Aorta (tissue), 5 donors: ENCODE measurements at regions not wholly inside any gene's neighbourhood (a gene's known extent, or its start where the extent isn't known, plus 50 kb on each side); places are given as distances from the start of the nearest gene placed in this dataset.

Experiments
- ATAC-seq: fragments of 200-7000 bp; cut with Tn5 transposase; one replicate; pipeline ENCODE4 v1.9.1; 2022; ENCODE audit warnings: moderate library complexity; ENCODE audit not compliant: low FRiP score
- DNase-seq, 2 donors: peaks; one replicate each; pipeline ENCODE4 v3.0.0-alpha.2; 2020
- H3K27ac ChIP-seq, 2 donors: one replicate each; pipeline ENCODE4 v1.5.1; 2013; ENCODE audit warnings: low read length in 2 of 2, mild to moderate bottlenecking in 2 of 2, moderate library complexity in 2 of 2, control low read depth in 1 of 2, inconsistent platforms in 1 of 2, low read depth in 1 of 2
- H3K27me3 ChIP-seq, 2 donors: one replicate each; pipeline ENCODE4 v1.6.1; 2013; ENCODE audit warnings: control low read depth in 1 of 2, low read length in 1 of 2, mild to moderate bottlenecking in 1 of 2, moderate library complexity in 1 of 2; ENCODE audit not compliant: insufficient read depth in 2 of 2, control insufficient read depth in 1 of 2
- H3K36me3 ChIP-seq, 2 donors: one replicate each; pipeline ENCODE4 v1.6.1; 2013; ENCODE audit warnings: control low read depth in 1 of 2, low read length in 1 of 2, mild to moderate bottlenecking in 1 of 2; ENCODE audit not compliant: insufficient read depth in 2 of 2, control insufficient read depth in 1 of 2
- H3K4me1 ChIP-seq, 2 donors: one replicate each; pipeline ENCODE4 v1.6.1; 2013; ENCODE audit warnings: low read length in 2 of 2, control low read depth in 1 of 2, mild to moderate bottlenecking in 1 of 2, moderate library complexity in 1 of 2; ENCODE audit not compliant: insufficient read depth in 2 of 2, control insufficient read depth in 1 of 2
- H3K4me3 ChIP-seq, 2 donors: one replicate each; pipeline ENCODE4 v1.5.1; 2013; ENCODE audit warnings: low read length in 2 of 2, control low read depth in 1 of 2, mild to moderate bottlenecking in 1 of 2
- H3K9me3 ChIP-seq: one replicate; pipeline ENCODE4 v1.6.1; 2013; ENCODE audit warnings: mild to moderate bottlenecking, low read length; ENCODE audit not compliant: control insufficient read depth
- WGBS, 2 donors: extraction: QIAGEN DNeasy Blood & Tissue Kit; methylation state at CpG; one replicate each; pipeline ENCODE4 v1.1.7; 2013; 5-methylcytosine and 5-hydroxymethylcytosine counted together
- intact Hi-C, 2 donors: fragments of 100-400 bp; cut with DNase I; formaldehyde crosslinking; loops; one replicate each; pipeline versions ENCODE4 v1.14.2 to v1.15.0; 2022
- donor health status: healthy with polysubstance abuse.
- donor health status: Bipolar disorder and iron deficiency.
- donor health status: DM: no; HTN: no; CAD: no.
- donor health status: DM: no; HTN: no; CAD: no.
- donor health status: DM: yes; HTN: yes; CAD: no.

GRCh38 chr18:47591429-47591828 is 339.0 kb downstream of the SMAD2 start:
- H3K27me3 ChIP-seq, result no peaks in the 10 kb centered on the region
- no peak overlapping the region for H3K27ac ChIP-seq
- ATAC-seq (no peak), DNase-seq (no peak)
- H3K36me3 ChIP-seq, result no peaks in the 10 kb centered on the region
- peaks cover 11% of the 10 kb centered on the region for H3K9me3 ChIP-seq
- no peak overlapping the region for H3K4me3 ChIP-seq
- H3K4me1 ChIP-seq, result no peaks in the 10 kb centered on the region
- intact Hi-C loops, result no loop called here
- 44% methylated on average over 3 of the region's 3 CpGs for WGBS, 2 donors

GRCh38 chr18:47587587-47587986 is 336.1 kb upstream of the SKOR2 start:
- H3K9me3 ChIP-seq, result no peaks in the 10 kb centered on the region
- WGBS, 2 donors, result 50% methylated on average over 2 of the region's 2 CpGs

GRCh38 chr18:47586418-47587070 is 335.1 kb upstream of the SKOR2 start:
- WGBS, 2 donors, result 72 to 78% methylated on average over 2 of the region's 2 CpGs
- ATAC-seq (no peak), DNase-seq (no peak)
- H3K4me1 ChIP-seq, result no peaks in the 10 kb centered on the region
- H3K9me3 ChIP-seq, result no peaks in the 10 kb centered on the region
- intact Hi-C loops, result no loop called here
- no peaks in the 10 kb centered on the region for H3K36me3 ChIP-seq
- no peak overlapping the region for H3K27ac ChIP-seq
- no peak overlapping the region for H3K4me3 ChIP-seq
- no peaks in the 10 kb centered on the region for H3K27me3 ChIP-seq

More at GRCh38 chr18:47587587-47587986, 336.1 kb upstream of the SKOR2 start:
- Histone ChIP-seq H3K4me1 (no peaks in the 10 kb centered on the region), H3K27ac (no peak overlapping the region), H3K27me3 (no peaks in the 10 kb centered on the region), H3K4me3 (no peak overlapping the region), H3K36me3 (no peaks in the 10 kb centered on the region)
- no peak for ATAC-seq
- intact Hi-C loops, result no loop called here
- no peak for DNase-seq

- ATAC-seq (no peak), DNase-seq (no peak)
- H3K4me3 ChIP-seq, result no peak overlapping the region
- H3K9me3 ChIP-seq, result no peaks in the 10 kb centered on the region
- intact Hi-C loops, result no loop called here
- 51 to 56% methylated on average over 6 of the region's 6 CpGs for WGBS, 2 donors
- no peaks in the 10 kb centered on the region for H3K36me3 ChIP-seq
- no peak overlapping the region for H3K27ac ChIP-seq
- H3K4me1 ChIP-seq, result no peaks in the 10 kb centered on the region
- H3K27me3 ChIP-seq, result no peaks in the 10 kb centered on the region
These were observed 334.5 kb upstream of the SKOR2 start for GRCh38 chr18:47585914-47586313.

- ATAC-seq, result no peak
These were observed 333.7 kb upstream of the SKOR2 start for GRCh38 chr18:47585136-47585535.

GRCh38 chr18:47582093-47582492 is 330.6 kb upstream of the SKOR2 start:
- DNase-seq (no peak), ATAC-seq (no peak)
- intact Hi-C loops, result no loop called here
- Histone ChIP-seq H3K9me3 (no peaks in the 10 kb centered on the region), H3K27ac (no peak overlapping the region), H3K27me3 (no peaks in the 10 kb centered on the region), H3K4me3 (no peak overlapping the region), H3K4me1 (no peaks in the 10 kb centered on the region), H3K36me3 (no peaks in the 10 kb centered on the region)
- WGBS, 2 donors, result 7 to 16% methylated on average over 3 of the region's 3 CpGs

More at GRCh38 chr18:47585136-47585535, 333.7 kb upstream of the SKOR2 start:
- Histone ChIP-seq H3K27me3 (no peaks in the 10 kb centered on the region), H3K27ac (no peak overlapping the region), H3K4me3 (no peak overlapping the region), H3K4me1 (no peaks in the 10 kb centered on the region), H3K36me3 (no peaks in the 10 kb centered on the region), H3K9me3 (no peaks in the 10 kb centered on the region)
- no peak for DNase-seq
- WGBS, 2 donors, result 57 to 58% methylated on average over 5 of the region's 5 CpGs
- intact Hi-C loops, result no loop called here

- no peaks in the 10 kb centered on the region for H3K36me3 ChIP-seq
- no peak overlapping the region for H3K27ac ChIP-seq
- H3K4me3 ChIP-seq, result no peak overlapping the region
- ATAC-seq (no peak), DNase-seq (no peak)
- no peaks in the 10 kb centered on the region for H3K4me1 ChIP-seq
- intact Hi-C loops, result no loop called here
- H3K27me3 ChIP-seq, result no peaks in the 10 kb centered on the region
- H3K9me3 ChIP-seq, result no peaks in the 10 kb centered on the region
- 39 to 43% methylated on average over 7 of the region's 7 CpGs for WGBS, 2 donors
These were observed 326.1 kb upstream of the SKOR2 start for GRCh38 chr18:47577520-47577919.

- WGBS, 2 donors, result 23 to 31% methylated on average over 6 of the region's 6 CpGs
- ATAC-seq (no peak), DNase-seq (no peak)
- Histone ChIP-seq H3K27ac (no peak overlapping the region), H3K36me3 (no peaks in the 10 kb centered on the region), H3K27me3 (no peaks in the 10 kb centered on the region), H3K9me3 (no peaks in the 10 kb centered on the region), H3K4me1 (no peaks in the 10 kb centered on the region), H3K4me3 (no peak overlapping the region)
- intact Hi-C loops, result no loop called here
These were observed 323.5 kb upstream of the SKOR2 start for GRCh38 chr18:47574966-47575365.

GRCh38 chr18:47571957-47572356 is 320.5 kb upstream of the SKOR2 start:
- intact Hi-C loops, result no loop called here
- H3K4me1 ChIP-seq, result no peaks in the 10 kb centered on the region
- no peak for ATAC-seq

More at GRCh38 chr18:47571957-47572356, 320.5 kb upstream of the SKOR2 start:
- 10 to 26% methylated on average over 3 of the region's 3 CpGs for WGBS, 2 donors
- Histone ChIP-seq H3K27me3 (no peaks in the 10 kb centered on the region), H3K27ac (no peak overlapping the region), H3K4me3 (no peak overlapping the region), H3K36me3 (no peaks in the 10 kb centered on the region), H3K9me3 (peaks cover 3% of the 10 kb centered on the region)
- no peak for DNase-seq
